Stimulated activated CD8-positive, alpha-beta memory T cell treated with anti-CD3 and anti-CD28 coated beads, Interleukin-2, amount 100 ng/mL, for 1 hour (primary cell): ENCODE measurements at regions not wholly inside any gene's neighbourhood (a gene's known extent, or its start where the extent isn't known, plus 50 kb on each side); places are given as distances from the start of the nearest gene placed in this dataset.

ENCODE experiments used
- DNase-seq, 2 donors: peaks; one replicate each; pipeline ENCODE4 v3.0.0-alpha.2; 2020; ENCODE audit warnings: low read depth in 2 of 2

GRCh38 chr6:150299873-150300485, 68.8 kb upstream of the IYD start:
- DNase-seq: no peak

- no peak for DNase-seq
Observed at GRCh38 chr6:150301846-150302519, 66.8 kb upstream of the IYD start.

- no peak for DNase-seq
Observed at GRCh38 chr6:150302520-150303176, 66.2 kb upstream of the IYD start.

GRCh38 chr6:150303256-150303655, 65.6 kb upstream of the IYD start:
- no peak for DNase-seq

GRCh38 chr6:150304429-150304828, 64.4 kb upstream of the IYD start:
- DNase-seq: no peak

GRCh38 chr6:150306290-150306689, 62.5 kb upstream of the IYD start:
- no peak for DNase-seq

GRCh38 chr6:150307520-150307919, 61.3 kb upstream of the IYD start:
- DNase-seq: no peak

GRCh38 chr6:150308812-150309645, 59.8 kb upstream of the IYD start:
- no peak for DNase-seq

GRCh38 chr6:150310539-150310938, 58.3 kb upstream of the IYD start:
- DNase-seq: no peak

GRCh38 chr6:150311149-150311944, 57.5 kb upstream of the IYD start:
- DNase-seq: peak in 1 of 2 donors; percentile 17

GRCh38 chr6:150312395-150312794, 56.4 kb upstream of the IYD start:
- DNase-seq: no peak

- DNase-seq: no peak
Observed at GRCh38 chr6:150312844-150313584, 55.8 kb upstream of the IYD start.

GRCh38 chr6:150313781-150314180, 55.0 kb upstream of the IYD start:
- DNase-seq: no peak

- no peak for DNase-seq
Observed at GRCh38 chr6:150314230-150315188, 54.3 kb upstream of the IYD start.

- no peak for DNase-seq
Observed at GRCh38 chr6:150315626-150316025, 53.2 kb upstream of the IYD start.

GRCh38 chr6:150316936-150317335, 51.9 kb upstream of the IYD start:
- DNase-seq: no peak
